ENCODE measurements at regions not wholly inside any gene's neighbourhood (a gene's known extent, or its start where the extent isn't known, plus 50 kb on each side); places are given as distances from the start of the nearest gene placed in this dataset.

DNA sequence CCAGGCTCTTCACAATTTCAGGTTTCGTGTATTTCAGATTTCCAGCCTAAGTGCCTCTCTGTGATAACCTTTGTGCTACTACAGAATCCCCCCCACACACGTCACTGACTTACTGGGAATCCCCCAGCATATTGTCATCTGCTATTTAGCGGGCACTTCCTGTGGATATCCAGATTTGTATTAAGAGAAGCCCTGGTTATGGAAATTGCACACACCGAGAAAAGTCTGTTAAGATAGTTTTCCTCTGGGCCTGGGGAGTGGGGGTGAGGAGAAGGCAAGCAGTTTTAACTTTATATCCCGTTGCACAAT lies 269.9 kb downstream of the MED10 start:
- TF ChIP-seq, protein P1, sequence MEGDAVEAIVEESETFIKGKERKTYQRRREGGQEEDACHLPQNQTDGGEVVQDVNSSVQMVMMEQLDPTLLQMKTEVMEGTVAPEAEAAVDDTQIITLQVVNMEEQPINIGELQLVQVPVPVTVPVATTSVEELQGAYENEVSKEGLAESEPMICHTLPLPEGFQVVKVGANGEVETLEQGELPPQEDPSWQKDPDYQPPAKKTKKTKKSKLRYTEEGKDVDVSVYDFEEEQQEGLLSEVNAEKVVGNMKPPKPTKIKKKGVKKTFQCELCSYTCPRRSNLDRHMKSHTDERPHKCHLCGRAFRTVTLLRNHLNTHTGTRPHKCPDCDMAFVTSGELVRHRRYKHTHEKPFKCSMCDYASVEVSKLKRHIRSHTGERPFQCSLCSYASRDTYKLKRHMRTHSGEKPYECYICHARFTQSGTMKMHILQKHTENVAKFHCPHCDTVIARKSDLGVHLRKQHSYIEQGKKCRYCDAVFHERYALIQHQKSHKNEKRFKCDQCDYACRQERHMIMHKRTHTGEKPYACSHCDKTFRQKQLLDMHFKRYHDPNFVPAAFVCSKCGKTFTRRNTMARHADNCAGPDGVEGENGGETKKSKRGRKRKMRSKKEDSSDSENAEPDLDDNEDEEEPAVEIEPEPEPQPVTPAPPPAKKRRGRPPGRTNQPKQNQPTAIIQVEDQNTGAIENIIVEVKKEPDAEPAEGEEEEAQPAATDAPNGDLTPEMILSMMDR (conservative IDR thresholded peaks at IDR 0.05 in 1 of 2, IDR thresholded peaks at IDR 0.05 in 1 of 2; ENCODE audit: low read depth in 1 of 2, low read length in 2 of 2), result no peak
- TF ChIP-seq EZH2 (IDR thresholded peaks at IDR 0.05; ENCODE audit: low read length, missing control alignments), result no peak

Measured in fibroblast of lung (primary cell).